Liver (tissue), 8 donors: ENCODE measurements at regions not wholly inside any gene's neighbourhood (a gene's known extent, or its start where the extent isn't known, plus 50 kb on each side); places are given as distances from the start of the nearest gene placed in this dataset.

Experiments used
- DNase-seq: peaks from one replicate; pipeline ENCODE4 v3.0.0-alpha.2; 2017; ENCODE audit warnings: low spot score
- H3K27ac ChIP-seq, 2 donors: one replicate each; pipeline ENCODE4 v1.7.0; 2013; ENCODE audit warnings: inconsistent platforms in 2 of 2, low read length in 2 of 2, control low read depth in 1 of 2, low read depth in 1 of 2, mild to moderate bottlenecking in 1 of 2
- H3K27me3 ChIP-seq, 4 donors: one replicate each; pipeline versions ENCODE4 v1.6.1 to v1.7.0; 2013; ENCODE audit warnings: low read length in 3 of 4, inconsistent platforms in 1 of 4, mild to moderate bottlenecking in 1 of 4, moderate library complexity in 1 of 4; ENCODE audit not compliant: control insufficient read depth in 4 of 4, insufficient read depth in 4 of 4
- H3K36me3 ChIP-seq, 4 donors: one replicate each; pipeline versions ENCODE4 v1.6.1 to v1.7.0; 2013; ENCODE audit warnings: low read length in 3 of 4, mild to moderate bottlenecking in 3 of 4, low read depth in 1 of 4, moderate library complexity in 1 of 4; ENCODE audit not compliant: control insufficient read depth in 4 of 4, insufficient read depth in 3 of 4
- H3K4me1 ChIP-seq, 4 donors: one replicate each; pipeline versions ENCODE4 v1.6.1 to v1.7.0; 2013; ENCODE audit warnings: low read length in 3 of 4, mild to moderate bottlenecking in 3 of 4, moderate library complexity in 1 of 4; ENCODE audit not compliant: control insufficient read depth in 4 of 4, insufficient read depth in 4 of 4
- H3K4me3 ChIP-seq, 3 donors: one replicate each; pipeline versions ENCODE4 v1.6.1 to v1.7.0; 2013; ENCODE audit warnings: low read length in 3 of 3, control low read depth in 1 of 3, low read depth in 1 of 3, mild to moderate bottlenecking in 1 of 3
- H3K9ac ChIP-seq, 2 donors: one replicate each; pipeline ENCODE4 v1.7.0; 2013; ENCODE audit warnings: low read length in 2 of 2, mild to moderate bottlenecking in 2 of 2, moderate library complexity in 2 of 2, control low read depth in 1 of 2, low read depth in 1 of 2
- H3K9me3 ChIP-seq, 4 donors: one replicate each; pipeline versions ENCODE4 v1.6.1 to v1.7.0; 2013; ENCODE audit warnings: low read length in 3 of 4; ENCODE audit not compliant: control insufficient read depth in 4 of 4
- ATF3 ChIP-seq: IDR thresholded peaks from 2 replicates; pipeline ENCODE4 v1.6.1; 2016; ENCODE audit warnings: antibody characterized with exemption
- EGR1 ChIP-seq, 2 donors: IDR thresholded peaks; 2 replicates each; pipeline ENCODE4 v1.6.1; 2016 to 2018; ENCODE audit warnings: antibody characterized with exemption in 2 of 2, low read depth in 2 of 2
- FOXA1 ChIP-seq: IDR thresholded peaks from 2 replicates; pipeline ENCODE4 v1.6.1; 2016; ENCODE audit warnings: antibody characterized with exemption
- FOXA2 ChIP-seq: IDR thresholded peaks from 2 replicates; pipeline ENCODE4 v1.6.1; 2016; ENCODE audit warnings: antibody characterized with exemption
- GABPA ChIP-seq, 2 donors: IDR thresholded peaks in 1 of 2; conservative IDR thresholded peaks in 1 of 2; 2 replicates each; pipeline ENCODE4 v1.6.1; 2016; ENCODE audit warnings: antibody characterized with exemption in 2 of 2, mild to moderate bottlenecking in 1 of 2, moderate library complexity in 1 of 2
- HNF4A ChIP-seq, 2 donors: conservative IDR thresholded peaks; 2 replicates each; pipeline ENCODE4 v1.6.1; 2016; ENCODE audit warnings: antibody characterized with exemption in 2 of 2, mild to moderate bottlenecking in 2 of 2
- HNF4G ChIP-seq: IDR thresholded peaks from 2 replicates; pipeline ENCODE4 v1.6.1; 2016; ENCODE audit warnings: antibody characterized with exemption
- JUND ChIP-seq, 2 donors: IDR thresholded peaks; 2 replicates each; pipeline ENCODE4 v1.6.1; 2016; ENCODE audit warnings: antibody characterized with exemption in 2 of 2
- NR2F2 ChIP-seq: IDR thresholded peaks from 2 replicates; pipeline ENCODE4 v1.6.1; 2016; ENCODE audit warnings: antibody characterized with exemption
- RAD21 ChIP-seq, 2 donors: IDR thresholded peaks; 2 replicates each; pipeline ENCODE4 v1.6.1; 2016; ENCODE audit warnings: antibody characterized with exemption in 2 of 2, mild to moderate bottlenecking in 2 of 2
- RXRA ChIP-seq, 2 donors: IDR thresholded peaks; 2 replicates each; pipeline ENCODE4 v1.6.1; 2017 to 2018; ENCODE audit warnings: antibody characterized with exemption in 2 of 2, mild to moderate bottlenecking in 1 of 2
- SP1 ChIP-seq: IDR thresholded peaks from 2 replicates; pipeline ENCODE4 v1.6.1; 2018; ENCODE audit warnings: antibody characterized with exemption, mild to moderate bottlenecking
- TAF1 ChIP-seq: conservative IDR thresholded peaks from 2 replicates; pipeline ENCODE4 v1.6.1; 2016; ENCODE audit warnings: antibody characterized with exemption, mild to moderate bottlenecking
- YY1 ChIP-seq: IDR thresholded peaks from 2 replicates; pipeline ENCODE4 v1.6.1; 2016; ENCODE audit warnings: antibody characterized with exemption, mild to moderate bottlenecking
- ZBTB33 ChIP-seq: IDR thresholded peaks from 2 replicates; pipeline ENCODE4 v1.6.1; 2016; ENCODE audit warnings: antibody characterized with exemption
- WGBS: extraction: QIAGEN DNeasy Blood & Tissue Kit; methylation state at CpG from one replicate; pipeline ENCODE4 v1.1.7; 2013; 5-methylcytosine and 5-hydroxymethylcytosine counted together
- TF ChIP-seq, protein P1 (sequence below): IDR thresholded peaks from 2 replicates; pipeline ENCODE4 v1.6.1; 2016; ENCODE audit warnings: antibody characterized with exemption, mild to moderate bottlenecking
- TF ChIP-seq, protein P2 (sequence below): fragments of 150-350 bp; IDR thresholded peaks from 2 replicates; pipeline ENCODE4 v1.5.1; 2017; ENCODE audit warnings: improper control_type of control experiment, low read depth, low read length; ENCODE audit not compliant: missing input control
- TF ChIP-seq, protein P3 (sequence below): IDR thresholded peaks from 2 replicates; pipeline ENCODE4 v1.6.1; 2016; ENCODE audit warnings: antibody characterized with exemption
- donor health status: healthy.
- donor health status: healthy.
- donor health status: healthy.
- donor health status: healthy.
- donor health status: healthy.

GRCh38 chr11:109960831-109961230 lies 132.4 kb upstream of the ZC3H12C start (continued):
- TF ChIP-seq JUND (IDR thresholded peaks at IDR 0.05), result no peak
- no peak for TF ChIP-seq EGR1 (IDR thresholded peaks at IDR 0.05; ENCODE audit: low read depth in 2 of 2)
- no peak for TF ChIP-seq YY1
- TF ChIP-seq SP1, result no peak

- H3K4me3 ChIP-seq, result no peak overlapping the region
- H3K9me3 ChIP-seq, result no peaks in the 10 kb centered on the region
- no peaks in the 10 kb centered on the region for H3K36me3 ChIP-seq
- no peak overlapping the region for H3K27ac ChIP-seq
- 91% methylated on average over 2 of the region's 2 CpGs for WGBS
- H3K27me3 ChIP-seq, result no peaks in the 10 kb centered on the region
- H3K9ac ChIP-seq, result no peak overlapping the region
- no peak for TF ChIP-seq ATF3
- TF ChIP-seq TAF1, result no peak
- TF ChIP-seq JUND (IDR thresholded peaks at IDR 0.05), result no peak
- no peak for TF ChIP-seq HNF4G
- no peak for TF ChIP-seq EGR1 (IDR thresholded peaks at IDR 0.05; ENCODE audit: low read depth in 2 of 2)
- TF ChIP-seq NR2F2, result no peak
- TF ChIP-seq FOXA1, result no peak
- no peak for TF ChIP-seq YY1
- TF ChIP-seq, protein P1, sequence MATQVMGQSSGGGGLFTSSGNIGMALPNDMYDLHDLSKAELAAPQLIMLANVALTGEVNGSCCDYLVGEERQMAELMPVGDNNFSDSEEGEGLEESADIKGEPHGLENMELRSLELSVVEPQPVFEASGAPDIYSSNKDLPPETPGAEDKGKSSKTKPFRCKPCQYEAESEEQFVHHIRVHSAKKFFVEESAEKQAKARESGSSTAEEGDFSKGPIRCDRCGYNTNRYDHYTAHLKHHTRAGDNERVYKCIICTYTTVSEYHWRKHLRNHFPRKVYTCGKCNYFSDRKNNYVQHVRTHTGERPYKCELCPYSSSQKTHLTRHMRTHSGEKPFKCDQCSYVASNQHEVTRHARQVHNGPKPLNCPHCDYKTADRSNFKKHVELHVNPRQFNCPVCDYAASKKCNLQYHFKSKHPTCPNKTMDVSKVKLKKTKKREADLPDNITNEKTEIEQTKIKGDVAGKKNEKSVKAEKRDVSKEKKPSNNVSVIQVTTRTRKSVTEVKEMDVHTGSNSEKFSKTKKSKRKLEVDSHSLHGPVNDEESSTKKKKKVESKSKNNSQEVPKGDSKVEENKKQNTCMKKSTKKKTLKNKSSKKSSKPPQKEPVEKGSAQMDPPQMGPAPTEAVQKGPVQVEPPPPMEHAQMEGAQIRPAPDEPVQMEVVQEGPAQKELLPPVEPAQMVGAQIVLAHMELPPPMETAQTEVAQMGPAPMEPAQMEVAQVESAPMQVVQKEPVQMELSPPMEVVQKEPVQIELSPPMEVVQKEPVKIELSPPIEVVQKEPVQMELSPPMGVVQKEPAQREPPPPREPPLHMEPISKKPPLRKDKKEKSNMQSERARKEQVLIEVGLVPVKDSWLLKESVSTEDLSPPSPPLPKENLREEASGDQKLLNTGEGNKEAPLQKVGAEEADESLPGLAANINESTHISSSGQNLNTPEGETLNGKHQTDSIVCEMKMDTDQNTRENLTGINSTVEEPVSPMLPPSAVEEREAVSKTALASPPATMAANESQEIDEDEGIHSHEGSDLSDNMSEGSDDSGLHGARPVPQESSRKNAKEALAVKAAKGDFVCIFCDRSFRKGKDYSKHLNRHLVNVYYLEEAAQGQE, result no peak
- TF ChIP-seq RAD21 (IDR thresholded peaks at IDR 0.05), result no peak
- TF ChIP-seq, protein P2, sequence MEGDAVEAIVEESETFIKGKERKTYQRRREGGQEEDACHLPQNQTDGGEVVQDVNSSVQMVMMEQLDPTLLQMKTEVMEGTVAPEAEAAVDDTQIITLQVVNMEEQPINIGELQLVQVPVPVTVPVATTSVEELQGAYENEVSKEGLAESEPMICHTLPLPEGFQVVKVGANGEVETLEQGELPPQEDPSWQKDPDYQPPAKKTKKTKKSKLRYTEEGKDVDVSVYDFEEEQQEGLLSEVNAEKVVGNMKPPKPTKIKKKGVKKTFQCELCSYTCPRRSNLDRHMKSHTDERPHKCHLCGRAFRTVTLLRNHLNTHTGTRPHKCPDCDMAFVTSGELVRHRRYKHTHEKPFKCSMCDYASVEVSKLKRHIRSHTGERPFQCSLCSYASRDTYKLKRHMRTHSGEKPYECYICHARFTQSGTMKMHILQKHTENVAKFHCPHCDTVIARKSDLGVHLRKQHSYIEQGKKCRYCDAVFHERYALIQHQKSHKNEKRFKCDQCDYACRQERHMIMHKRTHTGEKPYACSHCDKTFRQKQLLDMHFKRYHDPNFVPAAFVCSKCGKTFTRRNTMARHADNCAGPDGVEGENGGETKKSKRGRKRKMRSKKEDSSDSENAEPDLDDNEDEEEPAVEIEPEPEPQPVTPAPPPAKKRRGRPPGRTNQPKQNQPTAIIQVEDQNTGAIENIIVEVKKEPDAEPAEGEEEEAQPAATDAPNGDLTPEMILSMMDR, result no peak
- no peak for TF ChIP-seq SP1
- TF ChIP-seq, protein P3, sequence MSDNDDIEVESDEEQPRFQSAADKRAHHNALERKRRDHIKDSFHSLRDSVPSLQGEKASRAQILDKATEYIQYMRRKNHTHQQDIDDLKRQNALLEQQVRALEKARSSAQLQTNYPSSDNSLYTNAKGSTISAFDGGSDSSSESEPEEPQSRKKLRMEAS, result no peak
- TF ChIP-seq RXRA (IDR thresholded peaks at IDR 0.05), result no peak
- TF ChIP-seq ZBTB33, result no peak
- TF ChIP-seq HNF4A (conservative IDR thresholded peaks at IDR 0.05), result no peak
- TF ChIP-seq FOXA2, result no peak
- TF ChIP-seq GABPA (IDR thresholded peaks at IDR 0.05 in 1 of 2, conservative IDR thresholded peaks at IDR 0.05 in 1 of 2), result no peak
- no peaks in the 10 kb centered on the region for H3K4me1 ChIP-seq
- DNase-seq, result no peak
Measured at GRCh38 chr11:109961261-109961660, 131.9 kb upstream of the ZC3H12C start.
